ENCODE measurements at regions not wholly inside any gene's neighbourhood (a gene's known extent, or its start where the extent isn't known, plus 50 kb on each side); places are given as distances from the start of the nearest gene placed in this dataset.

DNA sequence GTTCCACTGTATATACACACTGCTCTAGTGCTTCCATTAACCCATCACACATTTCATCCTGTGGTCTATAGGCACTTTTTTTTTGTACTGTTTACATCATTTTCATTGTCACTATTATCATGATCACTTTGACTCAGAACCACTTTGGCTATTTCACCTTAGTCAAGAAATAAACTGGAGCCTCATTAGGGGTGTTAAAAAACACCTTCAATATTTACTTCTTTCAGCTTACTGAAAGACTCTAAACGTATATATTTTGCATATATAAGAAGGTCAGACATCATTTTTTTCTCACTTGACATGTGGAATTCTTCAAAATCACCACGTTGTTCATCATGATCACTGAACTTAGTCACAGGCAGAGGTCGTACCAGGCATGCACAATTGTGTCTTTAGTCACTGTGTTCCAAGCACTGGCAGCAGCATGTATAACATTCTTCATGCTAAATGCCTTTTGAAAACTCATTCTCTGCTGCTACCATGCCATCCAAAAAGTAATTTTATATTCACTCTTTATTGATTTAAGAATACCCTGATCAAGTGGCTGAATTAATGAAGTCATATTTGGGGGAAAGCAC lies 229.2 kb upstream of the ARSJ start:
- Histone ChIP-seq H3K23me2 (ENCODE audit: low read depth, low read length) (no peaks in the 10 kb centered on the region), H3K36me3 (ENCODE audit: control insufficient read depth in 2 of 4, insufficient read depth in 4 of 4, low read length in 3 of 4) (no peaks in the 10 kb centered on the region), H3K79me1 (ENCODE audit: low read depth, low read length) (no peaks in the 10 kb centered on the region), H3K14ac (ENCODE audit: insufficient read length) (no peak overlapping the region), H2AFZ (ENCODE audit: low read length) (no peak overlapping the region), H3K79me2 (ENCODE audit: control insufficient read depth in 1 of 2, insufficient read depth in 2 of 2, low read length in 2 of 2) (no peaks in the 10 kb centered on the region), H4K8ac (ENCODE audit: extremely low read depth, insufficient read depth, low read length) (no peak overlapping the region), H3K4me1 (replicated peaks in 1 of 4; ENCODE audit: control insufficient read depth in 3 of 4, insufficient read depth in 4 of 4, low read length in 3 of 4) (no peaks in the 10 kb centered on the region), H2BK5ac (ENCODE audit: low read depth, low read length) (no peak overlapping the region), H2AK5ac (ENCODE audit: low read depth, low read length) (no peak overlapping the region), H3K4me2 (ENCODE audit: insufficient read depth in 1 of 2, low read depth in 2 of 2, low read length in 2 of 2) (no peak overlapping the region), H3K27ac (ENCODE audit: low read depth, low read length) (no peak overlapping the region), H3K4me3 (ENCODE audit: extremely low read depth in 1 of 4, insufficient read depth in 2 of 4, low read depth in 3 of 4, low read length in 4 of 4) (no peak overlapping the region), H2BK12ac (ENCODE audit: low read depth, low read length) (no peak overlapping the region), H3K18ac (ENCODE audit: extremely low read depth, low read length) (no peak overlapping the region), H3K27me3 (replicated peaks in 1 of 4; ENCODE audit: control insufficient read depth in 3 of 4, extremely low read depth in 1 of 4, insufficient read depth in 3 of 4, low read length in 3 of 4) (peaks cover 0 to 1% (median 0%) of the 10 kb centered on the region in 4 experiments; a peak in 1 of 7 replicates), H4K91ac (replicated peaks; ENCODE audit: insufficient read length, low read length) (no peak overlapping the region), H3K9ac (replicated peaks in 1 of 4; ENCODE audit: extremely low read depth in 1 of 4, low read depth in 3 of 4, low read length in 3 of 4) (no peak overlapping the region), H3K4ac (replicated peaks; ENCODE audit: insufficient read length, low read depth, low read length) (no peak overlapping the region), H4K5ac (ENCODE audit: insufficient read length, low read depth, low read length) (no peak overlapping the region), H3K56ac (replicated peaks; ENCODE audit: insufficient read length, low read depth, low read length) (no peak overlapping the region), H2BK15ac (ENCODE audit: low read length) (no peak overlapping the region), H3K23ac (ENCODE audit: insufficient read length) (no peak overlapping the region), H2BK120ac (replicated peaks; ENCODE audit: low read depth, low read length) (no peak overlapping the region), H4K20me1 (replicated peaks in 1 of 2; ENCODE audit: control insufficient read depth in 1 of 2, insufficient read depth in 2 of 2, low read length in 2 of 2) (no peaks in the 10 kb centered on the region), H3K9me3 (ENCODE audit: insufficient read depth in 2 of 2, low read depth in 1 of 2, low read length in 1 of 2) (no peaks in the 10 kb centered on the region), H2BK20ac (ENCODE audit: low read length) (no peak overlapping the region)
- DNase-seq (ENCODE audit: low read depth in 1 of 2, low spot score in 2 of 2) = no peak
- CTCF ChIA-PET (ENCODE audit: partially characterized antibody) = no interaction called here
- FAIRE-seq = no peak
- POLR2A ChIA-PET (ENCODE audit: partially characterized antibody) = no interaction called here
- WGBS, 2 experiments (ENCODE audit: extremely low coverage in 1 of 2, insufficient coverage in 1 of 2, insufficient read length in 1 of 2, insufficient replicate concordance in 2 of 2, low coverage in 1 of 2, low lambda C conversion rate in 2 of 2, missing lambda C conversion rate in 1 of 2) = 75% methylated on average over 3 of the region's 3 CpGs; no CpG with 5 or more reads in 1 of the 2 experiments
- TF ChIP-seq ATF2 (IDR thresholded peaks at IDR 0.05; ENCODE audit: low read length) (no peak), GABPA (IDR thresholded peaks at IDR 0.05; ENCODE audit: borderline replicate concordance, insufficient read depth, low read length) (no peak), CEBPB (IDR thresholded peaks at IDR 0.05; ENCODE audit: low read depth, low read length) (no peak), SUZ12 (IDR thresholded peaks at IDR 0.05; ENCODE audit: low read length) (no peak), SRF (IDR thresholded peaks at IDR 0.05; ENCODE audit: low read depth, low read length) (no peak), SP1 (IDR thresholded peaks at IDR 0.05; ENCODE audit: low read depth, low read length) (no peak), KDM1A (IDR thresholded peaks at IDR 0.05; ENCODE audit: borderline replicate concordance, low read length) (no peak), TAF7 (optimal IDR thresholded peaks at IDR 0.05; ENCODE audit: borderline replicate concordance, low read depth, low read length) (no peak), BACH1 (IDR thresholded peaks at IDR 0.05; ENCODE audit: low read length) (no peak), BCL11A (IDR thresholded peaks at IDR 0.05; ENCODE audit: low read depth in 2 of 2, low read length in 2 of 2) (no peak), EP300 (IDR thresholded peaks at IDR 0.05; ENCODE audit: borderline replicate concordance in 1 of 2, low read depth in 2 of 2, low read length in 2 of 2) (no peak), HDAC6 (IDR thresholded peaks at IDR 0.05; ENCODE audit: low read depth, low read length) (no peak), POLR2AphosphoS5 (IDR thresholded peaks at IDR 0.05; ENCODE audit: low read depth, low read length) (no peak)

Data from H1 (cell line).